Endothelial cell of umbilical vein (primary cell): ENCODE measurements at regions not wholly inside any gene's neighbourhood (a gene's known extent, or its start where the extent isn't known, plus 50 kb on each side); places are given as distances from the start of the nearest gene placed in this dataset.
A peak's percentile ranks its signal among the peaks of the same experiment; 100 is the strongest.

Experiments
- EZH2 ChIP-seq: IDR thresholded peaks from 2 replicates; pipeline ENCODE4 v1.6.1; 2012; ENCODE audit warnings: borderline replicate concordance, low read depth, mild to moderate bottlenecking, moderate library complexity, low read length, inconsistent platforms; ENCODE audit not compliant: severe bottlenecking
- TF ChIP-seq, protein P1 (sequence below), 2 donors: IDR thresholded peaks; 1 replicate in 1 of 2; 2 replicates in 1 of 2; pipeline ENCODE4 v1.5.1; 2011; ENCODE audit warnings: low read length in 2 of 2, mild to moderate bottlenecking in 2 of 2, moderate library complexity in 2 of 2, control low read depth in 1 of 2, inconsistent platforms in 1 of 2, low read depth in 1 of 2; ENCODE audit not compliant: insufficient read depth in 1 of 2; ENCODE audit errors: extremely low read depth in 1 of 2

DNA sequence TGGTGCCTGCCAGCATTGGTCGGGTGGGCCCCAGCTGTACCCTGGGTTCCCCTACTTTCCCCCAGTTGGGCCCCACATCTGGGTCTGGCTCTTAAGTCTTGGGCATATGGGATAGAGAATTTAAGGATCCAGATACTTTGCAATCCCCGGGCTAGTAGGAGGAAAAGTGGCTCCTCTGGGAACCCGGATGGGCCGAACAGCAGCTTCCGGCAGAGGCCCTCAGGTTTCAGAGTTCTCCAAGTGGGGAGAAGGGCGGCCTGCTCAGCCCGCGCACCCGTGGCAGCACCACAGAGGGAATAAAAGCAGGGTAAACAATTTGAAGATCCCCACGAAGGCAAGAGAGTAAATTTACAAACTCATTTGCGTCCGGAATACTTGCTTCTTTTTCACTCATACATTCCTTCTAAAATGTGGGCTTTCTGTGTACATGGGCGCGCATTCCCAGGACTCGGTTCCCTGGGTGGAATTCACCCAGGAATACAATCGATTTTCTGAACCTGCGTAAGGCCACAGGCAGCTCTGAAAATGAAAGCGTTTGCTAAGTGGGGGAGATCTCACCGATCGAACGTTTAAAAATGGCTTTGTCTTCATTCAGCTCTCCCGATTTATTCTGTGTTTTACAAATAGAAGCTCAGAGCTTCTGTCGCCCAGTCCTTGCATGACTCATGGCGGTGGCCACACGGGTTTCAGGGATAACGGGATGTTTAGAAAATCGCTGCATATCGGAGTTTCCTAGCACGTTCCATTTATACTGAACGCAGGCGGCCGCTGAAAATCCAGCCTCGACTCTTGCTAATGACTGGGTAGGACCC, 74.0 kb upstream of the POLG start:
- TF ChIP-seq, protein P1, sequence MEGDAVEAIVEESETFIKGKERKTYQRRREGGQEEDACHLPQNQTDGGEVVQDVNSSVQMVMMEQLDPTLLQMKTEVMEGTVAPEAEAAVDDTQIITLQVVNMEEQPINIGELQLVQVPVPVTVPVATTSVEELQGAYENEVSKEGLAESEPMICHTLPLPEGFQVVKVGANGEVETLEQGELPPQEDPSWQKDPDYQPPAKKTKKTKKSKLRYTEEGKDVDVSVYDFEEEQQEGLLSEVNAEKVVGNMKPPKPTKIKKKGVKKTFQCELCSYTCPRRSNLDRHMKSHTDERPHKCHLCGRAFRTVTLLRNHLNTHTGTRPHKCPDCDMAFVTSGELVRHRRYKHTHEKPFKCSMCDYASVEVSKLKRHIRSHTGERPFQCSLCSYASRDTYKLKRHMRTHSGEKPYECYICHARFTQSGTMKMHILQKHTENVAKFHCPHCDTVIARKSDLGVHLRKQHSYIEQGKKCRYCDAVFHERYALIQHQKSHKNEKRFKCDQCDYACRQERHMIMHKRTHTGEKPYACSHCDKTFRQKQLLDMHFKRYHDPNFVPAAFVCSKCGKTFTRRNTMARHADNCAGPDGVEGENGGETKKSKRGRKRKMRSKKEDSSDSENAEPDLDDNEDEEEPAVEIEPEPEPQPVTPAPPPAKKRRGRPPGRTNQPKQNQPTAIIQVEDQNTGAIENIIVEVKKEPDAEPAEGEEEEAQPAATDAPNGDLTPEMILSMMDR (IDR thresholded peaks at IDR 0.05; ENCODE audit: extremely low read depth in 1 of 2, insufficient read depth in 1 of 2, low read depth in 1 of 2, low read length in 2 of 2), result no peak
- peak; percentile 71 for TF ChIP-seq EZH2
